Adipocyte (in vitro differentiated cells): ENCODE measurements at regions not wholly inside any gene's neighbourhood (a gene's known extent, or its start where the extent isn't known, plus 50 kb on each side); places are given as distances from the start of the nearest gene placed in this dataset.

Experiments used
- DNase-seq: peaks from one replicate; pipeline ENCODE4 v3.0.0-alpha.2; 2015; ENCODE audit warnings: low read depth
- H3K27me3 ChIP-seq: replicated peaks from 2 replicates; pipeline ENCODE4 v1.7.0; 2013; ENCODE audit warnings: mild to moderate bottlenecking, low read length, moderate library complexity; ENCODE audit not compliant: control insufficient read depth, insufficient read depth
- H3K36me3 ChIP-seq: 2 replicates; pipeline ENCODE4 v1.7.0; 2013; ENCODE audit warnings: low read length, mild to moderate bottlenecking, moderate library complexity; ENCODE audit not compliant: control insufficient read depth, insufficient read depth, severe bottlenecking
- H3K4me1 ChIP-seq: 2 replicates; pipeline ENCODE4 v1.7.0; 2013; ENCODE audit warnings: mild to moderate bottlenecking, low read length, moderate library complexity; ENCODE audit not compliant: control insufficient read depth, insufficient read depth
- H3K4me3 ChIP-seq: 2 replicates; pipeline ENCODE4 v1.7.0; 2013; ENCODE audit warnings: mild to moderate bottlenecking, low read length, moderate library complexity
- H3K9ac ChIP-seq: 2 replicates; pipeline ENCODE4 v1.7.0; 2013; ENCODE audit warnings: mild to moderate bottlenecking, low read length, moderate library complexity
- H3K9me3 ChIP-seq: 2 replicates; pipeline ENCODE4 v1.7.0; 2013; ENCODE audit warnings: mild to moderate bottlenecking, low read length, moderate library complexity; ENCODE audit not compliant: control insufficient read depth

DNA sequence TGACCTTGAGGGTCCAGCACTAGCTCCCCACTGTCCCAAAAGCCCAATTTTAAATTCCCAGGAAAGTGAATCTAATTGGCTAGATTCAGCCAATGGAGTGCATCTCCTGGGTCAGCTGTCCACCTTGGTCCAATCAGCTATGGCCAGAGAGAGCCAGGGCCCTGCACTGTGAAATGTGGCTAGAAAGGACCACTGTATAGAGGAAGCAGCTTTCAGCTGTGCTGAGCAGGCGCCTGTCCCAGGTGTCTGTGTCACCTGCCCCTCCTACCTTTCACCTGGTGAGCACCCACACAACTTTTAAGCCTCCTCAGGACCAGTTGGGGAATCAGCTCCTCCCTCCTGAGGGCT lies 186.2 kb downstream of the DRD1 start:
- H3K9ac ChIP-seq: no peak overlapping the region
- H3K36me3 ChIP-seq: no peaks in the 10 kb centered on the region
- no peaks in the 10 kb centered on the region for H3K9me3 ChIP-seq
- no peak for DNase-seq
- H3K4me1 ChIP-seq: peaks cover 27% of the 10 kb centered on the region
- no peaks in the 10 kb centered on the region for H3K27me3 ChIP-seq
- no peak overlapping the region for H3K4me3 ChIP-seq

GRCh38 chr5:175257128-175257846 lies 186.7 kb downstream of the DRD1 start:
- Histone ChIP-seq H3K4me3 (no peak overlapping the region), H3K36me3 (no peaks in the 10 kb centered on the region), H3K4me1 (peaks cover 27% of the 10 kb centered on the region), H3K9ac (no peak overlapping the region), H3K27me3 (no peaks in the 10 kb centered on the region), H3K9me3 (no peaks in the 10 kb centered on the region)
- no peak for DNase-seq

DNA sequence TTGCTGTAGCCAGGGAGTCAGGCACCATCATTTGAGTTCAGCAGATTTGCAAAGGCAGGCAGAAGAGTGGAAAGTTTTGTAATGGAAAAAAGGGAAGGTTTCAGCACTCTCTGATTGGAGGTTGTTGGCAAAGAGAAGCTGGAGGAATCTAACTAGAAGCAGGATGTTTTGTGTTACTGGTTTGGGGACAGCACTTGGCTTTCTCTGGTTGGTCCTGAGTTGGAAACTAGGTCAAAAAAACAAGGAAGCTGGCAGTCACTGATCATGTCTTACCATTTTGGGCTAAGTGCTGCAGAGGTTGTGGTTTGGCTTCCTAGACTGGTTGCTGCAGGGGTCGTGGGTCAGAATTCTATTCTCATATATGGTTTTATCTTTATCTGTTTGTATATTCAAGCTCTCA lies 189.8 kb downstream of the DRD1 start:
- Histone ChIP-seq H3K9me3 (no peaks in the 10 kb centered on the region), H3K4me1 (peaks cover 19% of the 10 kb centered on the region), H3K9ac (peak overlapping the region; percentile 59), H3K36me3 (no peaks in the 10 kb centered on the region), H3K27me3 (no peaks in the 10 kb centered on the region), H3K4me3 (peak overlapping the region; percentile 17)
- no peak for DNase-seq

GRCh38 chr5:175253597-175253996 lies 190.4 kb downstream of the DRD1 start:
- no peak for DNase-seq
- H3K4me1 ChIP-seq: peaks cover 19% of the 10 kb centered on the region
- H3K9me3 ChIP-seq: no peaks in the 10 kb centered on the region
- no peaks in the 10 kb centered on the region for H3K27me3 ChIP-seq
- peak overlapping the region; percentile 17 for H3K4me3 ChIP-seq
- no peaks in the 10 kb centered on the region for H3K36me3 ChIP-seq
- H3K9ac ChIP-seq: peak overlapping the region; percentile 59

DNA sequence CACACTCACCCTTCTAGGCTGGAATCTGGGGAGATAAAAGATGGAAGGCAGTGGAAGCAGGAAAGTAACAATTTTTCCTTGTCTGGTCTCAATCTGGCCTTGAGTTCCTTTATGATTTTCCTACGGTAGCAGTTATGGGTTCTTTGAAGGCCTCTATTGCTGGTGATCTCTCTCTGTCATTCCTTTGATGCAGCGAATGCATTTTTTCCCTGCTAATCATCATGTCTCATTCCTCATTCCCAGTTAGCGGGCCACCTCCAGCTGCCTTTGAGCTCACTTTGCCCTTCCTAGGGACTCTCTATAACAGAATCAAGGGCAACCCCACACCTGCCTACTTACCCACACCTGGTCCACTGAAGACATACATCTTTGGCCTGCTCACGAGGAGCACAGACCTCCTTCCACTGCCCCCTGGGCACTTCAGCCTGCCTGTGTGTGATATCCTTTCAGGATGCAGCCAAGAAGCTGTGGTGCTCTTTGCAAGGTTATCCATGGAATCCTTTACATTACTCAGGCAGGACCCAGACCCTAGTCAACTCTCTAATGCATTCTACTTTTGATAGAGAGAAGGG lies 191.7 kb downstream of the DRD1 start:
- no peak overlapping the region for H3K9ac ChIP-seq
- no peaks in the 10 kb centered on the region for H3K36me3 ChIP-seq
- H3K27me3 ChIP-seq: no peaks in the 10 kb centered on the region
- DNase-seq: no peak
- peaks cover 24% of the 10 kb centered on the region for H3K4me1 ChIP-seq
- no peaks in the 10 kb centered on the region for H3K9me3 ChIP-seq
- H3K4me3 ChIP-seq: no peak overlapping the region

- Histone ChIP-seq H3K9ac (no peak overlapping the region), H3K36me3 (no peaks in the 10 kb centered on the region), H3K4me3 (no peak overlapping the region), H3K4me1 (peaks cover 36% of the 10 kb centered on the region), H3K27me3 (no peaks in the 10 kb centered on the region), H3K9me3 (no peaks in the 10 kb centered on the region)
- no peak for DNase-seq
Measured at GRCh38 chr5:175250426-175250825, 193.6 kb downstream of the DRD1 start.

- no peak for DNase-seq
- Histone ChIP-seq H3K36me3 (no peaks in the 10 kb centered on the region), H3K4me3 (no peak overlapping the region), H3K9me3 (no peaks in the 10 kb centered on the region), H3K9ac (no peak overlapping the region), H3K4me1 (peaks cover 24% of the 10 kb centered on the region), H3K27me3 (no peaks in the 10 kb centered on the region)
Measured at GRCh38 chr5:175248416-175248905, 195.5 kb downstream of the DRD1 start.

- H3K9me3 ChIP-seq: no peaks in the 10 kb centered on the region
- no peaks in the 10 kb centered on the region for H3K36me3 ChIP-seq
- no peak for DNase-seq
- H3K9ac ChIP-seq: peak overlapping the region; percentile 30
- H3K4me1 ChIP-seq: peaks cover 17% of the 10 kb centered on the region
- no peak overlapping the region for H3K4me3 ChIP-seq
- no peaks in the 10 kb centered on the region for H3K27me3 ChIP-seq
Measured at GRCh38 chr5:175246889-175247520, 197.0 kb downstream of the DRD1 start.

DNA sequence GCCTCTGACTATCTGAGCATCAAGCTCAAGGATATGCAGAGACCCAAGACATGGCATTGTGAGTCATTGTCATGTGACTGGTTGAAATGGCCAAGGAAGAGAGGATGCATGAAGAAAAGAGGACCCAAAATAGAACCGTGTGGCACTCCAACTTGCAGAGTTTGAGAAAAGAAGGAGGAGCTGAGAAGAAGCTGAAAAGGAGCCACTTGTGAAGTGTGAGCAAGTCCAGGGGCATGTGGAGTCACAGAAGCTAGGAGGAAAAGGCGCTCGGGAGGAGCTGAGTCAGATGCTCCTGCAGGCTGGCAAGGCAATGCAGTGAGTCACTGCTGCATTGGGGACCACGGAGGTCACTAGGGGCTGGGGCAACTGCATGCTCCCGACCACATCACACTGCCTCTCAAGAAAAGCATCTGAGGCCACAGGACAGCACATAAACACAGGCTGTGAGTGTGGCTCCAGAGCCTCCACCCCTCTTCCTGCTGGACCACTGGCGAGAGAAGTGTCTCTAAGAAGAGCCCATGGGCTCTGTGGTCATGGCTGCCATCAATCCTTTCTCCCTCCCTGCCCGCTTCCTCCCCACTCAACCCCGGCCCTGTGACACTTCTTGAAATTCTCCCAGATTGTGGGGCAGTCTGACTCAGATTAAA lies 197.6 kb downstream of the DRD1 start:
- Histone ChIP-seq H3K9ac (peak overlapping the region; percentile 30), H3K4me3 (no peak overlapping the region), H3K27me3 (no peaks in the 10 kb centered on the region), H3K36me3 (no peaks in the 10 kb centered on the region), H3K9me3 (no peaks in the 10 kb centered on the region), H3K4me1 (peaks cover 17% of the 10 kb centered on the region)
- peak; percentile 24 for DNase-seq

GRCh38 chr5:175243441-175243840 lies 200.5 kb downstream of the DRD1 start:
- Histone ChIP-seq H3K4me3 (no peak overlapping the region), H3K9ac (no peak overlapping the region), H3K27me3 (no peaks in the 10 kb centered on the region), H3K9me3 (no peaks in the 10 kb centered on the region), H3K36me3 (no peaks in the 10 kb centered on the region), H3K4me1 (peaks cover 17% of the 10 kb centered on the region)
- DNase-seq: no peak

DNA sequence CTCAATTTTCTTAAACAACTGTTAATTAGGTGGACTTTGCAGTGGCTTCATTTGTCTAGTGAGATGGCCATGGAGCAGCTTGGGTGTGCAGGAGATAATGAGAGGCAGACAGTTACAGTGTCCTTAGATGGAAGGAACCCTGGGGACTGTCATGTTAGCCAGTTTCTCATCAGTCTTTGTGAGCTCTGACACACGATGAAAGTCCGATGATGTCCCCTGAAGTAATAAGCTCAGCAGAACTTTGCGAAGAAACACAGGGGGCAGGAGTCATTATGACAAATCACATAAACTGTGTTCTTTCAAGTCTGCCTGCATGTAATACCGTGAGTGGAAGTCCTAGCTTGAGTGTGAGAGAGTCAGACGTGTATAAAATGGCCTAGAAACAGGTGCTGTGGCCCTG lies 201.8 kb downstream of the DRD1 start:
- Histone ChIP-seq H3K36me3 (no peaks in the 10 kb centered on the region), H3K9me3 (no peaks in the 10 kb centered on the region), H3K4me3 (no peak overlapping the region), H3K4me1 (peaks cover 12% of the 10 kb centered on the region), H3K9ac (no peak overlapping the region), H3K27me3 (peaks cover 5% of the 10 kb centered on the region)
- DNase-seq: no peak
